K562 (cell line): ENCODE measurements at regions not wholly inside any gene's neighbourhood (a gene's known extent, or its start where the extent isn't known, plus 50 kb on each side); places are given as distances from the start of the nearest gene placed in this dataset.

Experiments used
- ATAC-seq: fragments of 200-7000 bp; cut with Tn5 transposase; 3 replicates; pipeline ENCODE4 v1.9.1; 2020; ENCODE audit warnings: moderate library complexity
- BruUV-seq: library from RNA; stranded (reverse); fragments of 400-500 nt; replicated peaks from 2 replicates; lab custom pipeline; 2021; lab: Mats Ljungman, UMichigan
- CTCF ChIA-PET: fragments of 300-600 bp; formaldehyde crosslinking; extraction: SDS; loops from one replicate; lab custom pipeline; 2021; ENCODE audit warnings: low intra/inter-chr PET ratio; lab: Yijun Ruan, JAX
- POLR2A ChIA-PET: fragments of 300-600, 350-650 bp; sonication (Branson Sonifier 250); formaldehyde crosslinking; extraction: SDS; loops from one replicate; lab custom pipeline; 2021; ENCODE audit warnings: antibody characterized with exemption, inconsistent platforms; lab: Yijun Ruan, JAX
- DNase-seq, 4 experiments: peaks; one replicate each; pipeline versions ENCODE4 v3.0.0 to v3.0.0-alpha.2; 2011 to 2018; ENCODE audit warnings: low spot score in 3 of 4, mixed read lengths in 3 of 4; ENCODE audit errors: extremely low read depth in 1 of 4
- FAIRE-seq: peaks from 2 replicates; lab custom pipeline; 2011; peaks lifted over from hg19 to GRCh38; lab: Jason Lieb, UNC
- H2AFZ ChIP-seq: 2 replicates; pipeline ENCODE4 v1.6.0; 2011; ENCODE audit warnings: low read depth, low read length, control low read depth, inconsistent platforms
- H3K27ac ChIP-seq: fragments of 200-600 bp; 3 replicates; pipeline ENCODE4 v1.8.0; 2011; ENCODE audit warnings: low read depth, mild to moderate bottlenecking, control low read depth, inconsistent platforms, low read length, moderate library complexity, mixed read lengths; ENCODE audit errors: extremely low read depth
- H3K27me3 ChIP-seq, 2 experiments: fragments of 300-600 bp in 1 of 2; 2 replicates in 1 of 2; 3 replicates in 1 of 2; pipeline versions ENCODE4 v1.6.0 to v1.8.0; 2011; ENCODE audit warnings: inconsistent platforms in 2 of 2, low read length in 2 of 2, mild to moderate bottlenecking in 1 of 2, mixed read lengths in 1 of 2, moderate library complexity in 1 of 2; ENCODE audit not compliant: control insufficient read depth in 2 of 2, insufficient read depth in 2 of 2
- H3K36me3 ChIP-seq: fragments of 300-600 bp; 3 replicates; pipeline ENCODE4 v1.8.0; 2011; ENCODE audit warnings: mild to moderate bottlenecking, low read length, inconsistent platforms; ENCODE audit not compliant: control insufficient read depth, insufficient read depth
- H3K4me1 ChIP-seq, 2 experiments: fragments of 200-600 bp in 1 of 2; replicated peaks in 1 of 2; 2 replicates in 1 of 2; 3 replicates in 1 of 2; pipeline versions ENCODE4 v1.5.1 to v1.8.0; 2011; ENCODE audit warnings: inconsistent platforms in 2 of 2, low read length in 2 of 2, mild to moderate bottlenecking in 1 of 2, mixed read lengths in 1 of 2, moderate library complexity in 1 of 2; ENCODE audit not compliant: control insufficient read depth in 2 of 2, insufficient read depth in 2 of 2
- H3K4me2 ChIP-seq: 2 replicates; pipeline ENCODE4 v1.6.1; 2011; ENCODE audit warnings: low read length, control low read depth, inconsistent platforms, mixed read lengths; ENCODE audit not compliant: insufficient read depth
- H3K4me3 ChIP-seq: fragments of 200-600 bp; sonication (generic), shearing (Covaris generic); 2 replicates; pipeline ENCODE4 v1.5.1; 2016; ENCODE audit warnings: control low read depth, inconsistent platforms
- H3K79me2 ChIP-seq: fragments of 200-600 bp; 3 replicates; pipeline ENCODE4 v1.8.0; 2011; ENCODE audit warnings: low read length, inconsistent platforms; ENCODE audit not compliant: control insufficient read depth, insufficient read depth
- H3K9ac ChIP-seq, 2 experiments: 2 replicates each; pipeline versions ENCODE4 v1.6.0 to v1.6.1; 2011; ENCODE audit warnings: low read depth in 2 of 2, low read length in 2 of 2, control low read depth in 1 of 2, inconsistent platforms in 1 of 2, mild to moderate bottlenecking in 1 of 2, mixed read lengths in 1 of 2; ENCODE audit not compliant: insufficient read depth in 1 of 2
- H3K9me1 ChIP-seq: one replicate; pipeline ENCODE4 v1.6.0; 2011; ENCODE audit warnings: inconsistent platforms, mild to moderate bottlenecking, low read length, moderate library complexity; ENCODE audit not compliant: control insufficient read depth, insufficient read depth
- H3K9me3 ChIP-seq: replicated peaks from 2 replicates; pipeline ENCODE4 v1.5.1; 2011; ENCODE audit warnings: low read depth, low read length, inconsistent platforms; ENCODE audit not compliant: control insufficient read depth, insufficient read depth
- H4K20me1 ChIP-seq: replicated peaks from 2 replicates; pipeline ENCODE4 v1.6.1; 2011; ENCODE audit warnings: low read length, inconsistent platforms, mixed read lengths; ENCODE audit not compliant: control insufficient read depth, insufficient read depth
- EHMT2 ChIP-seq: fragments of 450-650 bp; IDR thresholded peaks from 2 replicates; pipeline ENCODE4 v1.6.1; 2018; ENCODE audit warnings: antibody characterized with exemption
- ELF1 ChIP-seq: fragments of 200-800 bp; sonication (Bioruptor generic); IDR thresholded peaks from 2 replicates; pipeline ENCODE4 v1.6.1; 2016; ENCODE audit warnings: missing genetic modification characterization, missing compliant biosample characterization
- FOXA3 ChIP-seq, 2 experiments: fragments of 450-650 bp in 1 of 2; sonication (generic) in 1 of 2; formaldehyde crosslinking; IDR thresholded peaks in 1 of 2; conservative IDR thresholded peaks in 1 of 2; 2 replicates each; pipeline versions ENCODE4 v1.4.0 to v1.8.0; 2020 to 2022; ENCODE audit warnings: mild to moderate bottlenecking in 2 of 2, missing genetic modification reagents in 1 of 2
- FOXM1 ChIP-seq, 2 experiments: fragments of 450-650 bp in 1 of 2; sonication (generic) in 1 of 2; formaldehyde crosslinking in 1 of 2; IDR thresholded peaks; 2 replicates each; pipeline versions ENCODE4 v1.6.1 to v1.9.0; 2017 to 2022; ENCODE audit warnings: low read depth in 2 of 2, mild to moderate bottlenecking in 2 of 2, missing genetic modification reagents in 1 of 2, moderate library complexity in 1 of 2
- HNRNPL ChIP-seq: fragments of 200-400 bp; formaldehyde crosslinking; IDR thresholded peaks from 2 replicates; pipeline ENCODE4 v1.6.1; 2017; ENCODE audit warnings: low read depth, mild to moderate bottlenecking, low read length
- MED1 ChIP-seq: sonication (generic); formaldehyde crosslinking; IDR thresholded peaks from 2 replicates; pipeline ENCODE4 v1.8.1; 2023; ENCODE audit warnings: missing genetic modification reagents, borderline replicate concordance
- MTA2 ChIP-seq: fragments of 450-650 bp; IDR thresholded peaks from 2 replicates; pipeline ENCODE4 v1.6.1; 2016; ENCODE audit warnings: low read depth
- NFE2 ChIP-seq: IDR thresholded peaks from 2 replicates; pipeline ENCODE4 v1.6.1; 2014; ENCODE audit warnings: antibody characterized with exemption, low read depth
- NFRKB ChIP-seq: fragments of 450-650 bp; IDR thresholded peaks from 2 replicates; pipeline ENCODE4 v1.6.1; 2016; ENCODE audit warnings: low read depth
- NFXL1 ChIP-seq: fragments of 450-650 bp; formaldehyde crosslinking; IDR thresholded peaks from 2 replicates; pipeline ENCODE4 v1.4.0; 2021; ENCODE audit warnings: mild to moderate bottlenecking
- NKRF ChIP-seq: fragments of 450-650 bp; IDR thresholded peaks from 2 replicates; pipeline ENCODE4 v1.6.1; 2016; ENCODE audit warnings: borderline replicate concordance
- NONO ChIP-seq, 2 experiments: fragments of 200-400 bp in 1 of 2; fragments of 450-650 bp in 1 of 2; formaldehyde crosslinking in 1 of 2; IDR thresholded peaks; 2 replicates each; pipeline ENCODE4 v1.6.1; 2017; ENCODE audit warnings: low read depth in 2 of 2, mild to moderate bottlenecking in 2 of 2, moderate library complexity in 2 of 2, low read length in 1 of 2
- PKNOX1 ChIP-seq: fragments of 450-650 bp; IDR thresholded peaks from 2 replicates; pipeline ENCODE4 v1.6.1; 2016
- POLR3G ChIP-seq: IDR thresholded peaks from 2 replicates; pipeline ENCODE4 v1.6.1; 2011; ENCODE audit not compliant: insufficient read length, insufficient replicate concordance; ENCODE audit errors: extremely low read depth
- SIRT6 ChIP-seq: IDR thresholded peaks from one replicate; pipeline ENCODE4 v1.6.1; 2012; ENCODE audit warnings: low read depth, mild to moderate bottlenecking, control low read depth, inconsistent platforms, low read length, moderate library complexity
- ZNF347 ChIP-seq: fragments of 450-650 bp; formaldehyde crosslinking; IDR thresholded peaks from 2 replicates; pipeline ENCODE4 v1.4.0; 2020; ENCODE audit warnings: low read depth, mild to moderate bottlenecking, moderate library complexity
- ZNF395 ChIP-seq: fragments of 200-800 bp; sonication (Bioruptor generic); IDR thresholded peaks from 2 replicates; pipeline ENCODE4 v1.6.1; 2017; ENCODE audit warnings: missing genetic modification characterization, missing compliant biosample characterization
- ZNF584 ChIP-seq: fragments of 200-800 bp; sonication (Bioruptor generic); IDR thresholded peaks from 2 replicates; pipeline ENCODE4 v1.6.1; 2016; ENCODE audit warnings: low read depth, mild to moderate bottlenecking, missing genetic modification characterization, missing compliant biosample characterization
- WGBS: fragments of 100-300 bp; shearing (Covaris generic); methylation state at CpG from one replicate; pipeline ENCODE4 v1.1.6; 2016; ENCODE audit warnings: low coverage, mixed read lengths; ENCODE audit not compliant: insufficient coverage; ENCODE audit errors: missing lambda C conversion rate; 5-methylcytosine and 5-hydroxymethylcytosine counted together
- in situ Hi-C: fragments of 300-500 bp; cut with MboI; formaldehyde crosslinking; loops from 4 replicates; pipeline ENCODE4 v1.15.0; 2018; ENCODE audit warnings: inconsistent platforms, mixed read lengths
- intact Hi-C: fragments of 100-400 bp; cut with micrococcal nuclease; formaldehyde crosslinking; loops from 2 replicates; pipeline ENCODE4 v1.14.2; 2022

DNA sequence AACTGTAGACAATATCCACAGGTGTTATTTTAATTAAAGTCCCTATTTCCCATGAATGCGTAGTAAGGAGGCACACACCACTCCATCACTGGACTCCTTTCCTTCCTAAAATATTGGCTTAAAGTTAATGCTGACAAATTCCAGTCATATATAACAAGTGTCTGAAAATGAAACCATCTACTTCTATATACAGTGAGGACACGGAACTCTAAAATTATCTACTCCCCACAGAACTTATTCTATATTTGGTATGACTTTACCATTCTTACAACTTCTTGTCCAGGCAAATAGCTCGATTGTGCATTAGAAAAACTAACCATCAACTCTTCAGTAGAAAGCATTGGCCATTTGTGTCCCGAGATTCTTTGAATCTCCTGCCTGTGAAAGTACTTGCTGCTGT is 1560.2 kb downstream of the EFNB2 start (continued):
- TF ChIP-seq ZNF584, result no peak
- TF ChIP-seq ZNF395 (CRISPR knock-in tag), result no peak

- H3K4me3 ChIP-seq, result no peak overlapping the region
- POLR2A ChIA-PET, result no interaction called here
- no peaks in the 10 kb centered on the region for H3K9me3 ChIP-seq
- WGBS, result 0% methylated on average over 3 of the region's 3 CpGs
- H3K9ac ChIP-seq, result no peak overlapping the region
- intact Hi-C loops, result no loop called here
- FAIRE-seq, result no peak
- no peaks in the 10 kb centered on the region for H3K79me2 ChIP-seq
- H4K20me1 ChIP-seq, result no peaks in the 10 kb centered on the region
- DNase-seq, result no peak
- no TSS peak for BruUV-seq
- ATAC-seq, result no peak
- CTCF ChIA-PET, result no interaction called here
- no peak overlapping the region for H3K27ac ChIP-seq
- H3K9me1 ChIP-seq, result no peaks in the 10 kb centered on the region
- no peaks in the 10 kb centered on the region for H3K27me3 ChIP-seq
- H3K36me3 ChIP-seq, result no peaks in the 10 kb centered on the region
- no peak overlapping the region for H3K4me2 ChIP-seq
- no peaks in the 10 kb centered on the region for H3K4me1 ChIP-seq
- in situ Hi-C loops, result no loop called here
- no peak overlapping the region for H2AFZ ChIP-seq
- no peak for TF ChIP-seq PKNOX1
- TF ChIP-seq NFE2, result no peak
- no peak for TF ChIP-seq HNRNPL
- no peak for TF ChIP-seq NKRF
- TF ChIP-seq FOXM1 (IDR thresholded peaks at IDR 0.05; ENCODE audit: low read depth), result no peak
- no peak for TF ChIP-seq FOXM1 (CRISPR knock-in tag; IDR thresholded peaks at IDR 0.05; ENCODE audit: low read depth)
- TF ChIP-seq NONO (IDR thresholded peaks at IDR 0.05; ENCODE audit: low read depth in 2 of 2, low read length in 1 of 2), result no peak
- no peak for TF ChIP-seq EHMT2
- no peak for TF ChIP-seq POLR3G
- no peak for TF ChIP-seq SIRT6
- no peak for TF ChIP-seq FOXA3 (CRISPR knock-in tag; conservative IDR thresholded peaks at IDR 0.05 in 1 of 2, IDR thresholded peaks at IDR 0.05 in 1 of 2)
- TF ChIP-seq MED1 (CRISPR knock-in tag), result no peak
- no peak for TF ChIP-seq NFXL1
- TF ChIP-seq ZNF347 (CRISPR knock-in tag), result no peak
- TF ChIP-seq NFRKB, result no peak
- no peak for TF ChIP-seq ELF1 (tag)
- TF ChIP-seq MTA2, result no peak
These were observed 1566.6 kb downstream of the EFNB2 start for GRCh38 chr13:104968876-104969275.
